H1 (cell line): ENCODE measurements at regions not wholly inside any gene's neighbourhood (a gene's known extent, or its start where the extent isn't known, plus 50 kb on each side); places are given as distances from the start of the nearest gene placed in this dataset.
"Not testable (repeated sequence)": the region's sequence is repeated elsewhere in the genome, so short reads cannot be mapped to it uniquely, and the experiment has no call there.

Experiments used
- CTCF ChIA-PET: fragments of 300-600 bp; sonication (Branson Sonifier 250); formaldehyde crosslinking; loops from one replicate; lab custom pipeline; 2021; ENCODE audit not compliant: partially characterized antibody; lab: Charles Lee
- POLR2A ChIA-PET: fragments of 300-600 bp; sonication (Branson Sonifier 250); formaldehyde crosslinking; loops from one replicate; lab custom pipeline; 2021; ENCODE audit warnings: inconsistent platforms; ENCODE audit not compliant: partially characterized antibody; lab: Charles Lee
- DNase-seq, 2 experiments: peaks; one replicate each; pipeline versions ENCODE4 v3.0.0 to v3.0.0-alpha.2; 2010 to 2022; ENCODE audit warnings: low spot score in 2 of 2, low read depth in 1 of 2, mixed read lengths in 1 of 2
- FAIRE-seq: peaks from 2 replicates; lab custom pipeline; 2011; peaks lifted over from hg19 to GRCh38; lab: Jason Lieb, UNC
- H2AFZ ChIP-seq: 2 replicates; pipeline ENCODE4 v1.8.1; 2012; ENCODE audit warnings: low read length, inconsistent platforms
- H2AK5ac ChIP-seq: 2 replicates; pipeline ENCODE4 v1.6.1; 2013; ENCODE audit warnings: low read depth, low read length
- H2BK120ac ChIP-seq: replicated peaks from 2 replicates; pipeline ENCODE3; 2013; ENCODE audit warnings: low read depth, low read length, inconsistent platforms
- H2BK12ac ChIP-seq: 2 replicates; pipeline ENCODE4 v1.6.1; 2013; ENCODE audit warnings: low read depth, low read length
- H2BK15ac ChIP-seq: 2 replicates; pipeline ENCODE4 v1.6.1; 2013; ENCODE audit warnings: low read length
- H2BK20ac ChIP-seq: 2 replicates; pipeline ENCODE4 v1.6.1; 2013; ENCODE audit warnings: low read length
- H2BK5ac ChIP-seq: 2 replicates; pipeline ENCODE4 v1.6.1; 2013; ENCODE audit warnings: low read depth, low read length
- H3K14ac ChIP-seq: 2 replicates; pipeline ENCODE4 v1.6.1; 2013; ENCODE audit warnings: inconsistent platforms; ENCODE audit not compliant: insufficient read length
- H3K18ac ChIP-seq: 2 replicates; pipeline ENCODE4 v1.6.1; 2013; ENCODE audit warnings: low read length; ENCODE audit errors: extremely low read depth
- H3K23ac ChIP-seq: 2 replicates; pipeline ENCODE4 v1.6.1; 2013; ENCODE audit warnings: inconsistent platforms; ENCODE audit not compliant: insufficient read length
- H3K23me2 ChIP-seq: 2 replicates; pipeline ENCODE4 v1.6.1; 2013; ENCODE audit warnings: low read depth, low read length
- H3K27ac ChIP-seq: 2 replicates; pipeline ENCODE4 v1.6.1; 2011; ENCODE audit warnings: low read depth, low read length, inconsistent platforms
- H3K27me3 ChIP-seq, 4 experiments: replicated peaks in 1 of 4; 1 replicate in 1 of 4; 2 replicates in 3 of 4; pipeline versions ENCODE4 v1.6.1 to v1.8.1; 2011 to 2013; ENCODE audit warnings: low read length in 3 of 4, mild to moderate bottlenecking in 3 of 4, inconsistent platforms in 2 of 4, mixed read lengths in 2 of 4, moderate library complexity in 1 of 4; ENCODE audit not compliant: control insufficient read depth in 3 of 4, insufficient read depth in 3 of 4; ENCODE audit errors: extremely low read depth in 1 of 4
- H3K36me3 ChIP-seq, 4 experiments: 2 replicates each; pipeline versions ENCODE4 v1.6.1 to v1.8.1; 2011 to 2013; ENCODE audit warnings: mild to moderate bottlenecking in 4 of 4, low read length in 3 of 4, moderate library complexity in 2 of 4, control low read depth in 1 of 4, inconsistent platforms in 1 of 4; ENCODE audit not compliant: insufficient read depth in 4 of 4, control insufficient read depth in 2 of 4
- H3K4ac ChIP-seq: replicated peaks from 2 replicates; pipeline ENCODE3; 2013; ENCODE audit warnings: low read length, low read depth, mixed read lengths, inconsistent platforms; ENCODE audit not compliant: insufficient read length
- H3K4me1 ChIP-seq, 4 experiments: replicated peaks in 1 of 4; 1 replicate in 1 of 4; 2 replicates in 3 of 4; pipeline versions ENCODE4 v1.6.1 to v1.8.1; 2011 to 2013; ENCODE audit warnings: low read length in 3 of 4, inconsistent platforms in 2 of 4, mixed read lengths in 1 of 4; ENCODE audit not compliant: insufficient read depth in 4 of 4, control insufficient read depth in 3 of 4
- H3K4me2 ChIP-seq, 2 experiments: 2 replicates each; pipeline versions ENCODE4 v1.6.1 to v1.8.1; 2011 to 2013; ENCODE audit warnings: low read depth in 2 of 2, low read length in 2 of 2, control low read depth in 1 of 2, inconsistent platforms in 1 of 2, mild to moderate bottlenecking in 1 of 2; ENCODE audit not compliant: insufficient read depth in 1 of 2
- H3K4me3 ChIP-seq, 4 experiments: fragments of 200-600, 300-600 bp in 1 of 4; sonication (generic), shearing (Covaris generic), sonication (Bioruptor Twin) in 1 of 4; 2 replicates each; pipeline versions ENCODE4 v1.5.1 to v1.8.1; 2011 to 2016; ENCODE audit warnings: low read length in 4 of 4, low read depth in 3 of 4, control low read depth in 2 of 4, inconsistent platforms in 2 of 4, mild to moderate bottlenecking in 2 of 4, mixed read lengths in 1 of 4, moderate library complexity in 1 of 4; ENCODE audit not compliant: insufficient read depth in 2 of 4; ENCODE audit errors: extremely low read depth in 1 of 4
- H3K56ac ChIP-seq: replicated peaks from 2 replicates; pipeline ENCODE3; 2013; ENCODE audit warnings: low read depth, mild to moderate bottlenecking, mixed read lengths, low read length, inconsistent platforms; ENCODE audit not compliant: insufficient read length
- H3K79me1 ChIP-seq: 2 replicates; pipeline ENCODE4 v1.6.1; 2013; ENCODE audit warnings: low read depth, low read length, control low read depth
- H3K79me2 ChIP-seq, 2 experiments: 2 replicates each; pipeline versions ENCODE4 v1.6.1 to v1.8.1; 2012 to 2013; ENCODE audit warnings: low read length in 2 of 2, mild to moderate bottlenecking in 2 of 2, inconsistent platforms in 1 of 2; ENCODE audit not compliant: insufficient read depth in 2 of 2, control insufficient read depth in 1 of 2
- H3K9ac ChIP-seq, 4 experiments: replicated peaks in 1 of 4; 1 replicate in 1 of 4; 2 replicates in 3 of 4; pipeline versions ENCODE4 v1.6.1 to v1.8.1; 2011 to 2013; ENCODE audit warnings: low read depth in 3 of 4, low read length in 3 of 4, control low read depth in 2 of 4, mild to moderate bottlenecking in 2 of 4, moderate library complexity in 2 of 4, inconsistent platforms in 1 of 4; ENCODE audit errors: extremely low read depth in 1 of 4
- H3K9me3 ChIP-seq, 2 experiments: 2 replicates each; pipeline versions ENCODE4 v1.6.1 to v1.8.1; 2012 to 2013; ENCODE audit warnings: mild to moderate bottlenecking in 2 of 2, moderate library complexity in 2 of 2, control low read depth in 1 of 2, inconsistent platforms in 1 of 2, low read depth in 1 of 2, low read length in 1 of 2, mixed read lengths in 1 of 2; ENCODE audit not compliant: insufficient read depth in 2 of 2
- H4K20me1 ChIP-seq, 2 experiments: replicated peaks in 1 of 2; 2 replicates each; pipeline versions ENCODE3 to v1.8.1; 2011 to 2013; ENCODE audit warnings: inconsistent platforms in 2 of 2, low read length in 2 of 2, mild to moderate bottlenecking in 1 of 2; ENCODE audit not compliant: insufficient read depth in 2 of 2, control insufficient read depth in 1 of 2
- H4K5ac ChIP-seq: 2 replicates; pipeline ENCODE4 v1.6.1; 2013; ENCODE audit warnings: low read length, low read depth, mixed read lengths, inconsistent platforms; ENCODE audit not compliant: insufficient read length
- H4K8ac ChIP-seq: 2 replicates; pipeline ENCODE4 v1.8.0; 2013; ENCODE audit warnings: mild to moderate bottlenecking, moderate library complexity, low read length, inconsistent platforms; ENCODE audit not compliant: insufficient read depth; ENCODE audit errors: extremely low read depth
- H4K91ac ChIP-seq: replicated peaks from 2 replicates; pipeline ENCODE3; 2013; ENCODE audit warnings: low read length, mixed read lengths, inconsistent platforms; ENCODE audit not compliant: insufficient read length
- KDM5A ChIP-seq: fragments of 200-600 bp; IDR thresholded peaks from 2 replicates; pipeline ENCODE4 v1.7.1; 2012; ENCODE audit warnings: mild to moderate bottlenecking, low read length, inconsistent platforms, mixed read lengths
- RFX5 ChIP-seq: IDR thresholded peaks from 2 replicates; pipeline ENCODE4 v1.6.1; 2011; ENCODE audit warnings: low read depth, low read length, improper control_type of control experiment, borderline replicate concordance
- WGBS, 2 experiments: shearing (Covaris generic) in 1 of 2; methylation state at CpG; one replicate each; pipeline versions ENCODE4 v1.1.6 to v1.1.7; 2013 to 2015; ENCODE audit warnings: low lambda C conversion rate in 2 of 2, mixed read lengths in 2 of 2, inconsistent platforms in 1 of 2, low coverage in 1 of 2, missing lambda C conversion rate in 1 of 2; ENCODE audit not compliant: insufficient replicate concordance in 2 of 2, insufficient coverage in 1 of 2, insufficient read length in 1 of 2; ENCODE audit errors: extremely low coverage in 1 of 2, missing lambda C conversion rate in 1 of 2; 5-methylcytosine and 5-hydroxymethylcytosine counted together

GRCh38 chr4:36610628-36611027 is 329.2 kb downstream of the DTHD1 start (continued):
- TF ChIP-seq RFX5 = no peak
- TF ChIP-seq KDM5A = no peak

GRCh38 chr4:36613142-36613541 is 331.7 kb downstream of the DTHD1 start:
- H2AFZ ChIP-seq, H3K79me2 ChIP-seq, H3K36me3 ChIP-seq, H3K4ac ChIP-seq, H2BK120ac ChIP-seq, H3K27ac ChIP-seq, H3K14ac ChIP-seq, H2BK20ac ChIP-seq, FAIRE-seq, H3K79me1 ChIP-seq, H3K27me3 ChIP-seq, H2BK15ac ChIP-seq, H3K4me2 ChIP-seq, POLR2A ChIA-PET, CTCF ChIA-PET, H3K9me3 ChIP-seq, H4K20me1 ChIP-seq, H3K56ac ChIP-seq, H4K5ac ChIP-seq, H3K18ac ChIP-seq, DNase-seq, H3K23me2 ChIP-seq, H2BK5ac ChIP-seq, H4K8ac ChIP-seq, H3K9ac ChIP-seq, H3K23ac ChIP-seq, H2BK12ac ChIP-seq, H2AK5ac ChIP-seq, H3K4me1 ChIP-seq, H4K91ac ChIP-seq, H3K4me3 ChIP-seq: not testable (repeated sequence)
- WGBS, 2 experiments = 83% methylated on average over 2 of the region's 2 CpGs; no CpG with 5 or more reads in 1 of the 2 experiments
